Neural progenitor cell (in vitro differentiated cells): ENCODE measurements at regions not wholly inside any gene's neighbourhood (a gene's known extent, or its start where the extent isn't known, plus 50 kb on each side); places are given as distances from the start of the nearest gene placed in this dataset.

ENCODE experiments used
- CTCF ChIP-seq: fragments of 200-600 bp; sonication (generic); IDR thresholded peaks from 2 replicates; pipeline ENCODE4 v1.5.1; 2017; ENCODE audit warnings: antibody characterized with exemption, mild to moderate bottlenecking
- EZH2 ChIP-seq: fragments of 200-600 bp; sonication (generic); IDR thresholded peaks from 2 replicates; pipeline ENCODE4 v1.6.1; 2017; ENCODE audit warnings: antibody characterized with exemption, mild to moderate bottlenecking, moderate library complexity

- TF ChIP-seq CTCF (no peak), EZH2 (no peak)
Measured at GRCh38 chr15:45867281-45867680, 232.5 kb downstream of the SQOR start.
